Bronchial epithelial cell (primary cell): ENCODE measurements at regions not wholly inside any gene's neighbourhood (a gene's known extent, or its start where the extent isn't known, plus 50 kb on each side); places are given as distances from the start of the nearest gene placed in this dataset.

Source experiments
- DNase-seq: peaks from one replicate; pipeline ENCODE4 v3.0.0-alpha.2; 2010; ENCODE audit warnings: low read depth
- FAIRE-seq: peaks from 2 replicates; lab custom pipeline; 2011; peaks lifted over from hg19 to GRCh38; lab: Jason Lieb, UNC
- H3K27me3 ChIP-seq: 2 replicates; pipeline ENCODE4 v1.5.1; 2011; ENCODE audit warnings: low read length; ENCODE audit not compliant: control insufficient read depth, insufficient read depth
- H3K36me3 ChIP-seq: 2 replicates; pipeline ENCODE4 v1.5.1; 2011; ENCODE audit warnings: low read length; ENCODE audit not compliant: control insufficient read depth, insufficient read depth
- H3K4me3 ChIP-seq: 2 replicates; pipeline ENCODE4 v1.5.1; 2011; ENCODE audit warnings: mild to moderate bottlenecking, low read depth, low read length, control low read depth
- CTCF ChIP-seq: IDR thresholded peaks from 2 replicates; pipeline ENCODE4 v1.5.1; 2011; ENCODE audit warnings: mild to moderate bottlenecking, moderate library complexity, low read length, control low read depth, inconsistent platforms; ENCODE audit not compliant: insufficient read depth, severe bottlenecking

GRCh38 chr16:72332926-72333325, 161.0 kb upstream of the PMFBP1 start:
- Histone ChIP-seq H3K36me3 (no peaks in the 10 kb centered on the region), H3K27me3 (no peaks in the 10 kb centered on the region), H3K4me3 (no peak overlapping the region)
- no peak for TF ChIP-seq CTCF
- DNase-seq (no peak), FAIRE-seq (peak; percentile 76)

DNA sequence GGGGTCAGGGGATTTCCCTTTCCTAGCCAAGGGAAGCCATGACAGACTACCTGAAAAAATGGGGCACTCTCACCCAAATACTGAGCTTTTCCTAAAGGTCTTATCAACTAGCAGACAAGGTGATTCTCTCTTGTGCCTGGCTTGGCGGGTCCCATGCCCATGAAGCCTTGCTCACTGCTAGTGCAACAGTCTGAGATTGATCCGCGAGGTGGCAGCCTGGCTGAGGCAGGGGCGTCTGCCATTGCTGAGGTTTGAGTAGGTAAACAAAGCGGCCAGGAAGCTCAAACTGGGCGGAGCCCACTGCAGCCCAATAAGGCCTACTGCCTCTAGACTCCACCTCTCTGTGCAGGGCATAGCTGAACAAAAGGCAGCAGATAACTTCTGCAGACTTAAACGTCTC, 152.6 kb upstream of the PMFBP1 start:
- TF ChIP-seq CTCF = no peak
- FAIRE-seq = no peak
- H3K36me3 ChIP-seq = no peaks in the 10 kb centered on the region
- no peak for DNase-seq
- no peak overlapping the region for H3K4me3 ChIP-seq
- no peaks in the 10 kb centered on the region for H3K27me3 ChIP-seq

DNA sequence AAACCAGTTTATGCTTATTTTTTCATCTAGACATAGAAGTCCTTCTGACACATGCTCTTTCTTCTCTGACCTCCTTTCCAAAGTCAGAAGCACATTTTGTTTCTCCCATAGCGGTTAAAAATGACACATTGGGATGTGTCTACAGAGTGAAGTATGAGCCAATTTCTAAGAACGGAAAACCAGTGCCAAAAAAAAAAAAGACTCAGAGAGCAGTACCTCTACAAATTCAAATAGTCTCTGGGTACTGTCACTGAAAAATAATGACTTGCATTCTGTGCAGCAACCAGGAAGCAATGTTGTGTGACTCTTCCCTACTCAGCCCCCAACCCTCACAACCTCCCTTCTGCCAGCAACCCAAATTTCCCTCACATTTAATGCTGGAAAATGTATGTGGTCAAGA, 145.5 kb upstream of the PMFBP1 start:
- no peak for FAIRE-seq
- Histone ChIP-seq H3K27me3 (no peaks in the 10 kb centered on the region), H3K36me3 (no peaks in the 10 kb centered on the region), H3K4me3 (no peak overlapping the region)
- no peak for TF ChIP-seq CTCF
- DNase-seq = no peak

DNA sequence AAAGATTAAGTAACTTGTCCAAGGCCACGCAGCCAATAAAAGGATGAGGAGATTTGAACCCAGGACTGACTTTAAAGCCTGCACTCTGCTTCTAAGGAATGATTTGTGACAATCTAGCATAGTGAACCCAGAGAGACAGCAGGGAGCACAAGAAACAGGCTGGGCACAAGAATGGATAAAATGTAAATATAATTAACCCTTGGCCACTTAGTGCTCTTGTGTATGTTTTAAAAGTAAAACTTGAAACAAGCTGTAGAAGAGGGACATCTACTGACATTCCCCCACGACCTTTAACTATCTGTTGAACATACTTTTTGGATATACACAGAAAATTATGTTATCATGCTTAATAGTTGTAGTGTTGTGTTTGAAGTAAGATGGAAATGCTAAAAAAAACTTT, 141.9 kb upstream of the PMFBP1 start:
- Histone ChIP-seq H3K27me3 (no peaks in the 10 kb centered on the region), H3K36me3 (no peaks in the 10 kb centered on the region), H3K4me3 (no peak overlapping the region)
- no peak for FAIRE-seq
- no peak for DNase-seq
- TF ChIP-seq CTCF = no peak

DNA sequence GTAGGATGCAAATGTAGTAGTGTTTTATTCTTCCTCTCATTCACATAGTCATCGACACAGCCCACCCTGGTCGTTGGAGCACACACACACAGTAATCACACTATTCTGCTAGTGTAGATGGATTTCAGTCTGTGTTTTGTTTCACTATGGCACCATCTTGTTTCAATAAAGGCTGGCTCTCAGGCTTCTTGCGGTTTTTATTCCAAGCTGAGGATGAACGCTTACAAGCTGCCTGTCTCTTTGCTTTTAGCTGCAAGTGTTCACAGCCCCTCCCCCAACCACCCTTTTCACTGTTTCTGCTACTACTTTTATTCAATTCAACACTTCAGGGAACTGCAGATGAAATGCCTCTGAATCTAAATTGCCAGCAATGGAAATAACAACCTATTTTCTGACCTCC, 140.9 kb upstream of the PMFBP1 start:
- DNase-seq (no peak), FAIRE-seq (no peak)
- no peaks in the 10 kb centered on the region for H3K36me3 ChIP-seq
- no peak for TF ChIP-seq CTCF
- no peaks in the 10 kb centered on the region for H3K27me3 ChIP-seq
- no peak overlapping the region for H3K4me3 ChIP-seq

DNA sequence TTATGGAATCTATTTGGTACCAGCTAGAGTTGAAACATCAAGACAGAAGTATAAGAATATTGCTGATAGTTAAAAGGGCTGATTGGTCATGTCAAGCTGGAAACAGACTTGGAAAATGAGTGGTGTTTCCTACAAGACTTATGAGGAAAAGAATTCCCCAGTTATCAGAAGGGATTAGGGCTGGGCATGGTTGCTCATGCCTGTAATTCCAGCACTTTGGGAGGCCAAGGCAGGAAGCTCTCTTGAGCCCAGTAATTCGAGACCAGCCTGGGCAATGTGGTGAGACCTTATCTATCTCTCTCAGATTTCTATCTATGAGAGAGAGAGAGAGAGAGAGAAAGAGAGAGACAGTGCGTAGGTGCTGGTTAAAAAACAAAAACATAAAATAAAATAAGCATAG, 139.5 kb upstream of the PMFBP1 start:
- Histone ChIP-seq H3K36me3 (no peaks in the 10 kb centered on the region), H3K27me3 (no peaks in the 10 kb centered on the region), H3K4me3 (no peak overlapping the region)
- FAIRE-seq = no peak
- no peak for TF ChIP-seq CTCF
- DNase-seq = no peak
